22Rv1 (cell line): ENCODE measurements at regions not wholly inside any gene's neighbourhood (a gene's known extent, or its start where the extent isn't known, plus 50 kb on each side); places are given as distances from the start of the nearest gene placed in this dataset.

Source experiments
- ZFX ChIP-seq: fragments of 450-650 bp; IDR thresholded peaks from 2 replicates; pipeline ENCODE4 v1.6.1; 2017; ENCODE audit warnings: antibody characterized with exemption, borderline replicate concordance
- TF ChIP-seq, protein P1 (sequence below): fragments of 450-650 bp; IDR thresholded peaks from 2 replicates; pipeline ENCODE4 v1.5.1; 2017; ENCODE audit warnings: mild to moderate bottlenecking

DNA sequence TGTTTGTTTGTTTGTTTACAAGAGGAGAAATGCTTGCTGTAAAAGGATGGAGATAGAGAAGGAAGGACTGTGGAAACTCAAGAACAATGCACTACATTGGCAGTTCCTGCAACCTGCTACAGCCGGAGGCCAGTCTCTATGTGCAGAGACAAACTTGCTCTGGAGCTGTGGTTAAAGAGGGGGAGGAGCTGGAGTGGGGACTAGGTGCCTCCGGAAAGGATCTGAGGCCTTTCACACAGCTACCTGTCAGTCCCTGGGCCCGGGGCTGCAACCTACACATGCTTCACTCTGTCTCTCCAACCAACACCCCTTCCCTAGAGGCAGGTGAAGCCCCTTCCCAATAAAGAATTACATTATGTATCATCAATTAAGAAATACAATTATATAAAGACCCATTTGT, 1234.0 kb upstream of the ZEB2 start:
- TF ChIP-seq, protein P1, sequence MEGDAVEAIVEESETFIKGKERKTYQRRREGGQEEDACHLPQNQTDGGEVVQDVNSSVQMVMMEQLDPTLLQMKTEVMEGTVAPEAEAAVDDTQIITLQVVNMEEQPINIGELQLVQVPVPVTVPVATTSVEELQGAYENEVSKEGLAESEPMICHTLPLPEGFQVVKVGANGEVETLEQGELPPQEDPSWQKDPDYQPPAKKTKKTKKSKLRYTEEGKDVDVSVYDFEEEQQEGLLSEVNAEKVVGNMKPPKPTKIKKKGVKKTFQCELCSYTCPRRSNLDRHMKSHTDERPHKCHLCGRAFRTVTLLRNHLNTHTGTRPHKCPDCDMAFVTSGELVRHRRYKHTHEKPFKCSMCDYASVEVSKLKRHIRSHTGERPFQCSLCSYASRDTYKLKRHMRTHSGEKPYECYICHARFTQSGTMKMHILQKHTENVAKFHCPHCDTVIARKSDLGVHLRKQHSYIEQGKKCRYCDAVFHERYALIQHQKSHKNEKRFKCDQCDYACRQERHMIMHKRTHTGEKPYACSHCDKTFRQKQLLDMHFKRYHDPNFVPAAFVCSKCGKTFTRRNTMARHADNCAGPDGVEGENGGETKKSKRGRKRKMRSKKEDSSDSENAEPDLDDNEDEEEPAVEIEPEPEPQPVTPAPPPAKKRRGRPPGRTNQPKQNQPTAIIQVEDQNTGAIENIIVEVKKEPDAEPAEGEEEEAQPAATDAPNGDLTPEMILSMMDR: no peak
- no peak for TF ChIP-seq ZFX
